HFF-Myc (cell line): ENCODE measurements at regions not wholly inside any gene's neighbourhood (a gene's known extent, or its start where the extent isn't known, plus 50 kb on each side); places are given as distances from the start of the nearest gene placed in this dataset.

Experiments used
- DNase-seq: peaks from one replicate; pipeline ENCODE4 v3.0.0-alpha.2; 2011; ENCODE audit warnings: low read depth; ENCODE audit errors: extremely low read depth
- H3K4me3 ChIP-seq: replicated peaks from 2 replicates; pipeline ENCODE4 v1.5.1; 2011; ENCODE audit warnings: low read depth, mild to moderate bottlenecking, control low read depth, low read length
- CTCF ChIP-seq: IDR thresholded peaks from 2 replicates; pipeline ENCODE4 v1.5.1; 2012; ENCODE audit warnings: mild to moderate bottlenecking, low read depth, low read length, control low read depth; ENCODE audit errors: missing control alignments

- DNase-seq: no peak
- H3K4me3 ChIP-seq: no peak overlapping the region
- TF ChIP-seq CTCF: no peak
These were observed 364.8 kb downstream of the THBS2 start for GRCh38 chr6:168888786-168889345.

- H3K4me3 ChIP-seq: no peak overlapping the region
- no peak for DNase-seq
- TF ChIP-seq CTCF: no peak
These were observed 365.5 kb downstream of the THBS2 start for GRCh38 chr6:168888102-168888501.

- TF ChIP-seq CTCF: no peak
- DNase-seq: no peak
- no peak overlapping the region for H3K4me3 ChIP-seq
These were observed 366.0 kb downstream of the THBS2 start for GRCh38 chr6:168887621-168888020.

GRCh38 chr6:168886964-168887363 lies 366.7 kb downstream of the THBS2 start:
- TF ChIP-seq CTCF: no peak
- no peak for DNase-seq
- H3K4me3 ChIP-seq: no peak overlapping the region

GRCh38 chr6:168885751-168886742 lies 367.6 kb downstream of the THBS2 start:
- TF ChIP-seq CTCF: no peak
- H3K4me3 ChIP-seq: no peak overlapping the region
- no peak for DNase-seq

- TF ChIP-seq CTCF: no peak
- no peak for DNase-seq
- H3K4me3 ChIP-seq: no peak overlapping the region
These were observed 368.4 kb downstream of the THBS2 start for GRCh38 chr6:168885196-168885595.
